GM18867 (cell line): ENCODE measurements at regions not wholly inside any gene's neighbourhood (a gene's known extent, or its start where the extent isn't known, plus 50 kb on each side); places are given as distances from the start of the nearest gene placed in this dataset.

Source experiments
- ATAC-seq: cut with Tn5 transposase; IDR thresholded peaks from one replicate; pipeline ENCODE4 v1.9.1; 2021; ENCODE audit warnings: mild to moderate bottlenecking, moderate library complexity; ENCODE audit not compliant: unreplicated experiment

- no peak for ATAC-seq
Observed at GRCh38 chr6:110558575-110558974, 82.2 kb upstream of the SLC22A16 start.

DNA sequence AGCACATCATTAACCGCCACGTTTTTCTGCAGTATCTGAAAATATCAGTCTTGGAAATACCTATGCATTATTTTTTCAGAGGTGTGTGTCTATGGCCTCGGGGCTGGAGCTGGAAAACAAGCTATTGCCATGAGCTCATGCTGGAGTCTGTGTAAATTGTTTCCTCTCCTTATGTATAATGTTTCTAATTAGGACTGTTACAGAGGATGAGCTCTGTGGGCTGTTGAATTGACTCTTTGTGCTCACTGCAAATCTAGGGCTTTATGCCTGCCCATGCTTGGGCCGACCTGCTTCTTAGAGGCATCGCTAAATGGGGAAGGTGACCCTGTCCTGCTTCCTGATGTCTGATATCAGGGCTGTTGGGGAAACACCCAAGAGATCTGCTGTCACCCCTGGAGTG is 80.8 kb upstream of the SLC22A16 start:
- ATAC-seq: no peak

DNA sequence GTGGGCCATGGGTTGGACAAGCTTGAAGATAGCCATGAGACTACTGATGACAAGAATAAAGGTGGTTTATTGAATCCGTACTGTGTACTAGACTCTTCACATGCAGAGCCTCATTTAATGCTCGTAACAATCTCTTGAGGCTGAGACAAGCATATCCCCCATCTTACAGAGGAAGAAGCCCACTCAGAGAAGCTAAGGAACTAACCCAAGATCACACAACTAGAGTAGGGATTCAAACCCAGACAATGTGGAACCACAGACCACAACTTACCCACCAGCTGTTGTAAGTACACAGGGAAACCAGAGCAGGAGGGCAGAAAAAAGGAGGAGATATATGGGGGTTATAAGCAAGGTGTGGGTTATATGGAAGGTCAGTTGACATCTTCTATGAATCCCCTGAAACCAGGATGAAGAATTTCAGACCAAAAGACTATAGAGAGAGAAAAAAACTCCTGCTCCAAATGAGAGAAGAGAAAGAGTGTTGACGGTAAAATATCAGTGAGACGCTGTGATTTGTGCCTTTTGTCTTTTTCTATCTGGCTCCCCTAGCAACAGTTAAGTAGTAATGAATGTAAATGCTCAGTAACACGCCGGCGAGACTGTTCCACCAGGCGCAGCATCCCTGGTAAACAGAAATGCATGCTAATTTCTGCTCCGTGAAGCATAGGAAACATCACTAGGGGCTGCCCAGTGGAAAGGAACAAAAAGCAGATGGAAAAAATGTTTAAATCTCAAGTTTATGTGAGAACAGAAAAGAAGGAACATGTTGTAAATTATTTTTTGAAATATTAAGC is 80.1 kb upstream of the SLC22A16 start:
- ATAC-seq: no peak

GRCh38 chr6:110554966-110555460 is 78.6 kb upstream of the SLC22A16 start:
- no peak for ATAC-seq

- no peak for ATAC-seq
Observed at GRCh38 chr6:110554441-110554840, 78.0 kb upstream of the SLC22A16 start.

DNA sequence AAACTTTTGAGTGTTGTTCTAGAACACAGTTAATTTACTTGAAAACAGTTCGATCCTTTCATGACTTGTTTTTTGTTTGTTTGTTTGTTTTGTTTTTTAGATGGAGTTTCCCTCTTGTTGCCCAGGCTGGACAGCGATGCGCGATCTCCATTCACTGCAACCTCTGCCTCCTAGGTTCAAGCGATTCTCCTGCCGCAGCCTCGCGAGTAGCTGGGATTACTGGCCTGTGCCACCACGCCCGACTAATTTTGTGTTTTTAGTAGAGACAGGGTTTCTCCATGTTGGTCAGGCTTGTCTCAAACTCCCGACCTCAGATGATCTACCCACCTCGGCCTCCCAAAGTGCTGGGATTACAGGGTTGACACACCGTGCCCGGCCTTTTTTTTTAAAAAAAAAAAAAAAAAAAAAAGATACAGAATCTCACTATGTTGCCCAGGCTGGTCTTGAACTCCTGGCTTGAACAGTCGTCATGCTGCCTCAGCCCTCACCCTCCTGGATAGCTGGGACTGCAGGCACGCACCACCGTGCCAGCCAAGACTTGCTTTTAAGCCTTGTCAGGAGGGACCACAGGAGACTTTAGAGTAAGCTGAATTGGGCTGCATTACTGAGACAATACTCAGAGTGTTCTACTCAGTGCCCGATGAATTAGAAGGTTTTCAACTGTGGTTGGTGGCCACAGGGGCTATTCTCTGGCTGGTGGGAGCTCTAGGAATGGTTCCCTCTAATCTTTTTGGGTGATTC is 76.7 kb upstream of the SLC22A16 start:
- ATAC-seq: no peak

DNA sequence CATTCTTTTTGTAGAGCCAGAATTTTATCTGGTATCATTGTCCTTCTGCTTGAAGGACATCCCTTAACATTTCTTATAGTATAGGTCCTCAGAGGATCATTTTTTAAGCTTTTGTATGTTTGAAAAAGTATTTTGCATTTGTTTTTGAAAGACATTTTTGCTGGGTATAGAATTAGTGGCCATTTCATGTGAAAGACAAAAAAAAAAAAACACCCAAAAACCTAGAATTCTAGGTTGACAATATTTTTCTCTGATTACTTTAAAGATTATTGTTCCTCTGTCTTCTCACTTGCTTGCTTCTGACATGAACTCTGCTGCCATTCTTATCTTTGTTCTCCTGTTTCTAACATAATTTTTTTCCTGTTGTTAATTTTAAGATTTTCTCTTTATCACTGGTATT is 75.7 kb upstream of the SLC22A16 start:
- no peak for ATAC-seq

- no peak for ATAC-seq
Observed at GRCh38 chr6:110551088-110551487, 74.7 kb upstream of the SLC22A16 start.

DNA sequence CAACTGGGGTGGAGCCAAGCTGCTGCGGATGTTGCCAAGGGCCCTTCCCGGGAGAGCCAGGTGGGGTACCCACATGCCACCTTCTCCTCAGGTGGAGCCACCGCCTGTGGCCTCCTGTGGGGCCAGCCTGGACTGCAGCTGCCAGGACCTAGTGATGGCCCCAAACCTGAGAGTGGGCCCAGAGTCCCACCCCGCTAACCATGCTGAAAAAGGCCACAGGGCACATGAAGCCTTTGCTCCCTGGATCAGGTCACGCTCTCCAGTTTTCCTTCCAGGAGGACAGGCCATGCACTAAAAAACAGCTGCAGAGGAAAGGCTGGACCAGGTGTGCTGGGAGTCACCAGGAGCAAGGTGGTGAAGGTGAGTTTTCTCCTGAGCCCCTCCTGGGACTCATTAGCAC is 73.9 kb upstream of the SLC22A16 start:
- ATAC-seq: no peak

DNA sequence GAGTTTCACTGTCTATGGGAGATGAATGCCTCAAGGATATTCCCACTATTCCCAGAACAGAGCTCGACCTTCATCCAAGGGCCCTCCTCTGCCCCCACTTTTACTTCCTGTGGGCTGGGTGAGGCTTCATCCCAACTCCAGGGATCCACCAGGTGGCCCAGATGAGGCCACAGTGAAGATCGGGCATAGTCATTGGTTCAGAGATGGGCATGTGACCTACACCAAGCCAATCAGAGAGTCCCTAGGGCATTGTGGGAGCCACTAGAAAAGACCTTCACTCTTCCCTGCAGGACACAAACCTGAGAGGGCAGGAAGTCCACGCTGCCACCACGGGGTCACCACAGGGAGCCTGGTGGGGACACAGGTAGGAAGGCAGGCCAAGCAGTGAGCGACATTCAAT is 72.9 kb upstream of the SLC22A16 start:
- ATAC-seq: no peak

DNA sequence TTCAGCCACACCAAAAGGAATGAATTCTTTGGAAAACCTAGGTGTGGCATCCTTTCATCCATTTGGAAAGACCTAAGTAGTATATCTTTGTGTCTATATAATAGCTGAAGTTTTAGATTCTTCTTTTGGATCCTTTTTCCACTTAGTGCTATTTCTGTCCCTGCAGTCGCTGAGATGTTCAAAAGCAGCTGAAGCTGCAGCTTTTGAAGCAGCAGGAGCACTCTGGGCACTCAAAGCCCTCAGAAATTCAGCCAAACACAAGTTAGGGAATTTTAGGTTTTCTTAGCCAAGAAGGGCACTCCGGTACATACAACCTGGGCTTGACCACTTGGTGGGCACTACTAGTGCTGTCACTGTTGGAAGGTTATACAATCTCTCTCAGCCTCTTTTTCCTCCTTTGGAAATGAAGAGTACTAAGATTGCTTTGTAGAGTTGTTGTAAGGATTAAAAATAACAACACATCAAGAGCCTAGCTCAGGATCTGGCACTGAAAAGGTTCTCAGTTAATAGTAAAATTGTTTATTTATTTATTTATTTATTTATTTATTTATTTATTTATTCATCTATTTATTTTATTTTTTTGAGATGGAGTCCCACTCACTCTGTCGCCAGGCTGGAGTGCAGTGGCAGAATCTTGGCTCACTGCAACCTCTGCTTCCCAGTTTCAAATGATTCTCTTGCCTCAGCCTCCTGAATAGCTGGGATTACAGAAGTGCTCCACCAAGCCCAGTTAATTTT is 71.9 kb upstream of the SLC22A16 start:
- no peak for ATAC-seq

GRCh38 chr6:110547266-110547964 is 71.0 kb upstream of the SLC22A16 start:
- ATAC-seq: no peak

GRCh38 chr6:110545081-110545872 is 68.9 kb upstream of the SLC22A16 start:
- ATAC-seq: no peak

GRCh38 chr6:110544472-110544871 is 68.1 kb upstream of the SLC22A16 start:
- no peak for ATAC-seq

- no peak for ATAC-seq
Observed at GRCh38 chr6:110543106-110543505, 66.7 kb upstream of the SLC22A16 start.

DNA sequence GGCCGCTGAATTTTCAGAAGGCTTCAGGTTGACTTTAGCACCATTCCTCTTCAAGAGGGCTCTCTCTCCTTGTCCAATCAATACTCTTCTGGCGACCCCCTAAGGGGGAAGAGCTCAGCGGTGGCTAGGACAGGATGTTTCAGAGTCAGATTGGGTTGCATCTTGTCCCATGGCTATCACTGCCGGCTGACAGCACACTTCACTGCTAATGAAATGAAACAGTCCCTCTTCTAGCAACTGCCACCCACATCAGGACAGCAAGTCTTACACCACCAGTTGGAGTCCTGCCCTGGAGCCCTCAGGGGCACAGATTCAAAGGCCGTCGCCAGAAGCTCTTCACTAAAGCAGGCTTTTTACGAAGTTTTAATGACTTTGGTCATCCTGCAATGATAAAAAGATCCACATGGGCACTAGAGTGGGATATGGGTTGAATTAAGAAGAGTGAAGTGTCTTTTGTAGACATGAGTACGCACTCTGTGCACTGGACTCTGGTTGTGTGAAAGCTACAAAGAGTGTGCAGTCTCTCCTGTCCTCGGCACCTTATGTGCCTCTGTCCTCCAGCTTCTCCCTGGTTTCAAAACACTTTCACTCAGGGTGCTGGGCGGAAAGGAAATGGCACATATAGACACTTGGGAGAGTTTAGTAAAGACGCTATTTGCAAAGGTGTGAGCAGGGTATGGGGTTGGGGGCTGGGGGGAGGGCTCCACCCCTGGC is 66.1 kb upstream of the SLC22A16 start:
- ATAC-seq: no peak

GRCh38 chr6:110541701-110542309 is 65.4 kb upstream of the SLC22A16 start:
- ATAC-seq: no peak

GRCh38 chr6:110539277-110540019 is 63.0 kb upstream of the SLC22A16 start:
- peak; percentile 44 for ATAC-seq
